Fibroblast of villous mesenchyme (primary cell): ENCODE measurements at regions not wholly inside any gene's neighbourhood (a gene's known extent, or its start where the extent isn't known, plus 50 kb on each side); places are given as distances from the start of the nearest gene placed in this dataset.

Experiments used
- DNase-seq: peaks from one replicate; pipeline ENCODE4 v3.0.0-alpha.2; 2010; ENCODE audit warnings: low read depth
- H3K4me3 ChIP-seq: 2 replicates; pipeline ENCODE4 v1.5.1; 2011; ENCODE audit warnings: low read depth, mild to moderate bottlenecking, low read length
- CTCF ChIP-seq: IDR thresholded peaks from 2 replicates; pipeline ENCODE4 v1.5.1; 2012; ENCODE audit warnings: low read depth, mild to moderate bottlenecking, low read length; ENCODE audit not compliant: insufficient read depth

- DNase-seq = no peak
- TF ChIP-seq CTCF = no peak
- H3K4me3 ChIP-seq = no peak overlapping the region
Measured at GRCh38 chr5:33212439-33212838, 228.3 kb upstream of the TARS1 start.

DNA sequence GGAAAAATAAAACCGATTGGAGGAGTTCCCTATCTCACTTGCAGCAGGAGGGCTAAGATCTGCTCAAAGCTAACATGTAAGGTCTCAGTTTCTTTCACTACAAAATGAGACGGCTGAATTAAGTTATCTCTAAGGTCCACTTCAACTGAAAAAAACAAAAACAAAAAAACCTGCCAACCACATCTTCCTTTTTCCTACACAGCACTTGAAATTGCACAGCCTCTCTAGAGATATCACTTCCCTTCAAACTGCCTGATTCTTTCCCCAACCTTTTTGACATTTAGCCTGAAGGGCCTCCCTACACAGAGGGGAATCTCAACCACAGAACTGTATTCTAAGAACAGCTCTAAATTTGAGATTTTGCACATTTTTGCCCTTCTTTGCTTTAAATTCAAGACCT is 227.9 kb upstream of the TARS1 start:
- no peak for DNase-seq
- H3K4me3 ChIP-seq = no peak overlapping the region
- no peak for TF ChIP-seq CTCF

- no peak for DNase-seq
- H3K4me3 ChIP-seq = no peak overlapping the region
- no peak for TF ChIP-seq CTCF
Measured at GRCh38 chr5:33223563-33224284, 217.0 kb upstream of the TARS1 start.

DNA sequence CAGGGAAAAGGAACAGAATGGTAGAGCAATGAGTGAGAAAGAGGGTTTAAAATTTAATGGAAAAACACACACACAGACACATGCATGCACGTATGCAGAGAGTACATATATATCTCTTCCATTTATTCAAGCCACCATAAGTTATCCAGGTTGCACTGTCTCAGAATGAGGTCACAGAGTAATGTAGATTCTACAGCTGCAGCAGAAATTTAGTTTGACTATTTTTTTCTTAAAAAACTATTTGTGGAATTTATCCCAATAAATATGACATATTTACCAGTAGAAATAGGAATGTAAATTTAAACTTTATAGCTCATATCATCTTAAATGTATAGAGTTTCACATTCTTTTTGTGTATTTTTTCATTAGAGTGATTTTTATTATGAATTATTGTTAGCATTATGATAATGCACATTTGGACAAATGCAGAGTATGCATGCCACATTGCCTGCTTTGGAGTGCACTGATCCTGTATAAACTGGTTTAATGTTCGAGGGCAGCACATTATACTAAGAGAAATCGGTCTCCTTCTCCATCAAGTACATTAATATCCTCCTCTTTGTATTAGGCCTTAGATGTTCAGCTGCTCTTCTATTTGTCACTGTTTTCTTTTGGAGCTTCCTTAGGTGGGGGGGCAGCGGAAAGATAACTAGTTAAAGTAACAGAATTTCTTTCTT is 216.3 kb upstream of the TARS1 start:
- H3K4me3 ChIP-seq = no peak overlapping the region
- DNase-seq = no peak
- TF ChIP-seq CTCF = no peak

DNA sequence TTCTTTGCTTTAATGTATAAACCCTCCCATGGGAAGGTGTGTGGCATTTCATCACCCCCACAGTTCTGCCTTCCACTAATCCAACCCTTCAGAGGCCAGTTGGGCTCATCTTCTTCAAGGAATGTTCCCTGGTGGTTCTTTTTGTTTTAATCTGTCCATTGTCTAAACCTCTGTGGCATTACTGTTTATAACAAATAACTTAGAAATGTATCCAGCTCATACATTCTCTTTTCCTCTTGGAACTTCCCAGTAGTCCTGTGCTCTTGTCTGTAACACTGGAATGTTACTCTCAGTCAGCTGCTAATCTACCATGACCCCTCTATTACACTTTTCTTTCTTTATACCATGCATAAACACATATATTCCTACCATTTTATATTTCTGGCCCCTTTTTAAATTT is 213.5 kb upstream of the TARS1 start:
- TF ChIP-seq CTCF = no peak
- no peak overlapping the region for H3K4me3 ChIP-seq
- DNase-seq = no peak

DNA sequence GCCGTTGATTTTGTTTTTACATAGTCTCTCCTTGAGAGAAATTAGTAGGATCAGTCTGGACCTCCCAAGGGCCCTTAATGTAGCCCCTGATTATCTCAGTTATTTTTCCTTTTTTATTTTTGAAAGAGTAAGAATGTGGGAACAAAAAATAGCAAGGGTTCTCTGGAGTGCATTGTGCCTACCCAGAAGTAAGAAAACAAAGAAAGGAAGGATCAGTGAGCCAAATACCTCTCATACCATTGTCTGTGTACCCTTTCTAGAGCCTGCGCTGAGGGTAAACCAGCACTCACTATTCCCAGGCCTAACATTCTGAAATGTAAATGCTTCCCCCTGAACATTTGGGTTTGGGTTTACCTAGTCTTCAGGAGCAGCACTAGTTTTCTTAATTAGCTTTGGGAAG is 213.0 kb upstream of the TARS1 start:
- no peak for DNase-seq
- no peak overlapping the region for H3K4me3 ChIP-seq
- TF ChIP-seq CTCF = no peak
